Karpas-422 (cell line): ENCODE measurements at regions not wholly inside any gene's neighbourhood (a gene's known extent, or its start where the extent isn't known, plus 50 kb on each side); places are given as distances from the start of the nearest gene placed in this dataset.

Experiments used
- DNase-seq: peaks from one replicate; pipeline ENCODE4 v3.0.0-alpha.2; 2015
- H2AFZ ChIP-seq: fragments of 200-600 bp; sonication (generic); 2 replicates; pipeline ENCODE4 v1.6.1; 2014; ENCODE audit warnings: antibody characterized with exemption, low read length, mixed read lengths
- H3K27ac ChIP-seq: fragments of 200-600 bp; sonication (generic); 2 replicates; pipeline ENCODE4 v1.5.1; 2014; ENCODE audit warnings: mild to moderate bottlenecking, low read length, moderate library complexity
- H3K27me3 ChIP-seq: fragments of 200-600 bp; sonication (generic); 2 replicates; pipeline ENCODE4 v1.6.1; 2014; ENCODE audit warnings: low read length, mixed read lengths
- H3K36me3 ChIP-seq: fragments of 200-600 bp; sonication (generic); 2 replicates; pipeline ENCODE4 v1.6.1; 2014; ENCODE audit warnings: low read length, mixed read lengths; ENCODE audit not compliant: insufficient read depth
- H3K4me1 ChIP-seq: fragments of 200-600 bp; sonication (generic); 2 replicates; pipeline ENCODE4 v1.6.1; 2014; ENCODE audit warnings: mild to moderate bottlenecking, low read length, mixed read lengths
- H3K4me2 ChIP-seq: fragments of 200-600 bp; sonication (generic); 2 replicates; pipeline ENCODE4 v1.6.1; 2014; ENCODE audit warnings: low read length, low read depth, mild to moderate bottlenecking; ENCODE audit not compliant: poor library complexity, severe bottlenecking
- H3K4me3 ChIP-seq: fragments of 200-600 bp; sonication (generic); 2 replicates; pipeline ENCODE4 v1.5.1; 2014; ENCODE audit warnings: mild to moderate bottlenecking, antibody characterized with exemption, low read length, mixed read lengths
- H3K79me2 ChIP-seq: fragments of 200-600 bp; sonication (generic); 2 replicates; pipeline ENCODE4 v1.6.1; 2014; ENCODE audit warnings: mild to moderate bottlenecking, low read length, mixed read lengths
- H3K9ac ChIP-seq: fragments of 200-600 bp; sonication (generic); 2 replicates; pipeline ENCODE4 v1.6.0; 2014; ENCODE audit warnings: low read length
- H3K9me2 ChIP-seq: fragments of 200-600 bp; sonication (generic), shearing (Covaris generic); replicated peaks from 2 replicates; pipeline ENCODE4 v1.6.0; 2014; ENCODE audit warnings: mild to moderate bottlenecking, low read length, moderate library complexity; ENCODE audit not compliant: insufficient read depth
- H3K9me3 ChIP-seq: fragments of 300-700, 200-600 bp; sonication (generic); 2 replicates; pipeline ENCODE4 v1.6.1; 2014; ENCODE audit warnings: low read length, mixed read lengths
- H4K20me1 ChIP-seq: fragments of 200-600 bp; sonication (generic); 2 replicates; pipeline ENCODE4 v1.6.1; 2014; ENCODE audit warnings: mild to moderate bottlenecking, antibody characterized with exemption, low read length, low read depth; ENCODE audit not compliant: insufficient read depth

DNA sequence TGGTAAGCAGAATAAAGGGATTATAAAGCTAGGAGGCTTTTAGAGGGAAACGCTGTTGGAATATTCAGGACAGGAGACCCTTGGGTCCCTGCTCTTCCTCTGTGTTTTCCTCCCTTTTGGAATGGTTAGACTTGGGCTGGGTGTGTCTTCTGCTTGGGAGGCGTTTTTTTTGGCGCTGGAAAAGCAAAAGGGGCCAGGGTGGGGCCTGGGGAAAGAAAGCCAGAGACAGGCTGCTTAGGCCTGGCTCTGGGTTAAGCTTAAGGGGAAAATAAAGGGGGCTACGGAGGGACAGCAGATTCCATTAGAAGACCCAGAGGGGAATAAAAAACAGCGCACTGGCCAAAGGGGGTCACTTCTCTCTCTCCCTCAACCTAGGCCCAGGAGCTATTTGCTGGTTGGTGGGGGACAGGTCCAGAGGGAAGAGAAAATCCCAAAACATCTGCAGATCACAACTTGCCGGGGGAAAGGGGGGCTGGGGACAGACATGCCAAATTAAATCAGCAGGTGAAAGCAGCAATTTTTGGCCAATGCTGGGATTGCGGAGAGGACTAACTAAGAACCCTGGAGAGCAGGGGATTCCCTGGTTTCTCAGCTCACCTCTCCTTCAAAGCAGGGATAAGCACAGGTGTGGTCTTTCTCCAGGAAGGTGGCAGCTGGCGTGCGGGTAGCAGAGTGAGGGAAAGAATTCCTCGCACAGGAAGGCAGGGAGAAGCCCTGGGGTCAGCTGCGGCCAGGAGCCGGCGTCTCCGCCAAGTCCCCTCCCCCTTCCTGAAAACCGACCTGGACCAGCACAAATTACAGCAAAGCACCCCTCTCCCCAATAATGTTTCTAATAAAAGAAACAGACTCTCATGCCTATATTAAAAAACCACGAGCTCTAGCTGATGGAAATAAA is 82.2 kb upstream of the AK4 start:
- H3K9me2 ChIP-seq, result no peaks in the 10 kb centered on the region
- no peaks in the 10 kb centered on the region for H3K36me3 ChIP-seq
- H3K9ac ChIP-seq, result no peak overlapping the region
- H3K4me1 ChIP-seq, result peaks cover 15% of the 10 kb centered on the region
- no peaks in the 10 kb centered on the region for H3K9me3 ChIP-seq
- no peaks in the 10 kb centered on the region for H4K20me1 ChIP-seq
- no peak for DNase-seq
- no peak overlapping the region for H2AFZ ChIP-seq
- no peaks in the 10 kb centered on the region for H3K27me3 ChIP-seq
- no peak overlapping the region for H3K4me2 ChIP-seq
- H3K4me3 ChIP-seq, result no peak overlapping the region
- H3K27ac ChIP-seq, result no peak overlapping the region
- H3K79me2 ChIP-seq, result no peaks in the 10 kb centered on the region

GRCh38 chr1:65066419-65066765 is 81.6 kb upstream of the AK4 start:
- peak overlapping the region; percentile 60 for H3K4me2 ChIP-seq
- no peaks in the 10 kb centered on the region for H3K9me2 ChIP-seq
- H3K79me2 ChIP-seq, result no peaks in the 10 kb centered on the region
- H3K9ac ChIP-seq, result peak overlapping the region; percentile 56
- H4K20me1 ChIP-seq, result no peaks in the 10 kb centered on the region
- no peak overlapping the region for H3K27ac ChIP-seq
- H3K36me3 ChIP-seq, result no peaks in the 10 kb centered on the region
- H3K9me3 ChIP-seq, result no peaks in the 10 kb centered on the region
- H3K27me3 ChIP-seq, result no peaks in the 10 kb centered on the region
- peak overlapping the region; percentile 60 for H3K4me3 ChIP-seq
- H3K4me1 ChIP-seq, result peaks cover 15% of the 10 kb centered on the region
- DNase-seq, result no peak
- H2AFZ ChIP-seq, result peak overlapping the region; percentile 50; the same call in 1 of the 2 replicates

- Histone ChIP-seq H3K4me1 (peaks cover 15% of the 10 kb centered on the region), H3K27me3 (no peaks in the 10 kb centered on the region), H3K27ac (no peak overlapping the region), H4K20me1 (no peaks in the 10 kb centered on the region), H3K4me2 (peak overlapping the region; percentile 60), H3K79me2 (no peaks in the 10 kb centered on the region), H3K9ac (peak overlapping the region; percentile 56), H3K36me3 (no peaks in the 10 kb centered on the region), H3K9me2 (no peaks in the 10 kb centered on the region), H3K4me3 (peak overlapping the region; percentile 60), H2AFZ (peak overlapping the region; percentile 50; the same call in 1 of the 2 replicates), H3K9me3 (no peaks in the 10 kb centered on the region)
- DNase-seq, result no peak
These were observed 81.1 kb upstream of the AK4 start for GRCh38 chr1:65066766-65067490.

GRCh38 chr1:65067491-65068201 is 80.4 kb upstream of the AK4 start:
- Histone ChIP-seq H3K4me1 (peaks cover 15% of the 10 kb centered on the region), H3K79me2 (no peaks in the 10 kb centered on the region), H3K27me3 (no peaks in the 10 kb centered on the region), H3K27ac (no peak overlapping the region), H3K9me2 (no peaks in the 10 kb centered on the region), H2AFZ (peak overlapping the region; percentile 91), H3K9ac (peak overlapping the region; percentile 73), H3K4me2 (peak overlapping the region; percentile 88), H3K4me3 (peak overlapping the region; percentile 72), H4K20me1 (no peaks in the 10 kb centered on the region), H3K9me3 (no peaks in the 10 kb centered on the region), H3K36me3 (no peaks in the 10 kb centered on the region)
- DNase-seq, result peak; percentile 65

GRCh38 chr1:65068202-65069010 is 79.6 kb upstream of the AK4 start:
- peak overlapping the region; percentile 72 for H3K4me3 ChIP-seq

DNA sequence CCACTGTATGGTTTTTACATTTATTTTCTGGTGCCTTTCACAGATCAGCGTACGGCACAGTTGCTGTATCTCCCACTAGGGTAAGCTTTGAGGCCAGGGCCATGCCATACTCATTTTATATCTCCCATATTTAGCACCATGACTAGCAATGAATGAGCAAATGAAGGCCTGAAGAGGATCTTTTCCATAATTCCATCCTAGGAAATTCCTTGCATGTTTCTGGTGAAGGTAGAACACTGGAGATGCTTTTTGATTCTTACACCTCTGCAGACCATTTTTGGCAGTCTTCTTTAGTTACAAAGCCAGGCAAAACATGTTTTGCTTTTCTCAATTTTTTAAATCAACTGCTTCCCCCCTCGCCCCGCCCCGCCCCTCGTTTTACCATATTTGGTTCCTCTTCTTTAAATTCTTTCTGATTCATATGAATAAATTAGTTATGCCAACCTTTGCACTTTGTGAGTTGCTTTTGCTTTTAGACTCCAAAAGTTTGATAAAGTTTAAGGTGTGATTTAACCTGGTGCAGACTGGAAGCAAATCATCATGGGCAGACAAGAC is 78.9 kb upstream of the AK4 start:
- H3K4me1 ChIP-seq, result peaks cover 15% of the 10 kb centered on the region
- peak overlapping the region; percentile 72; the same call in 1 of the 2 replicates for H3K4me3 ChIP-seq
- 0 out of 2 replicates have a peak overlapping the region, but pooled peaks have one; percentile 73 for H3K9ac ChIP-seq
- no peaks in the 10 kb centered on the region for H3K27me3 ChIP-seq
- no peaks in the 10 kb centered on the region for H3K9me2 ChIP-seq
- H3K9me3 ChIP-seq, result no peaks in the 10 kb centered on the region
- H3K36me3 ChIP-seq, result no peaks in the 10 kb centered on the region
- no peak for DNase-seq
- peak overlapping the region; percentile 88 for H3K4me2 ChIP-seq
- H3K79me2 ChIP-seq, result no peaks in the 10 kb centered on the region
- H2AFZ ChIP-seq, result 0 out of 2 replicates have a peak overlapping the region, but pooled peaks have one; percentile 91
- H4K20me1 ChIP-seq, result no peaks in the 10 kb centered on the region
- H3K27ac ChIP-seq, result no peak overlapping the region

More at GRCh38 chr1:65068202-65069010, 79.6 kb upstream of the AK4 start:
- Histone ChIP-seq H3K4me1 (peaks cover 15% of the 10 kb centered on the region), H3K27ac (no peak overlapping the region), H3K36me3 (no peaks in the 10 kb centered on the region), H3K9ac (peak overlapping the region; percentile 73), H3K4me2 (peak overlapping the region; percentile 88), H3K9me2 (no peaks in the 10 kb centered on the region), H4K20me1 (no peaks in the 10 kb centered on the region), H3K79me2 (no peaks in the 10 kb centered on the region), H2AFZ (peak overlapping the region; percentile 91), H3K9me3 (no peaks in the 10 kb centered on the region), H3K27me3 (no peaks in the 10 kb centered on the region)
- DNase-seq, result no peak

- Histone ChIP-seq H2AFZ (no peak overlapping the region), H3K9me3 (no peaks in the 10 kb centered on the region), H3K27ac (no peak overlapping the region)
These were observed 75.2 kb upstream of the AK4 start for GRCh38 chr1:65072845-65073244.

More at GRCh38 chr1:65072845-65073244, 75.2 kb upstream of the AK4 start:
- Histone ChIP-seq H3K4me3 (no peak overlapping the region), H3K36me3 (no peaks in the 10 kb centered on the region), H3K4me2 (no peak overlapping the region), H3K27me3 (no peaks in the 10 kb centered on the region), H4K20me1 (no peaks in the 10 kb centered on the region), H3K79me2 (no peaks in the 10 kb centered on the region), H3K9ac (no peak overlapping the region), H3K4me1 (peaks cover 12% of the 10 kb centered on the region), H3K9me2 (no peaks in the 10 kb centered on the region)
- DNase-seq, result no peak
